GM12864 (cell line): ENCODE measurements at regions not wholly inside any gene's neighbourhood (a gene's known extent, or its start where the extent isn't known, plus 50 kb on each side); places are given as distances from the start of the nearest gene placed in this dataset.
A peak's percentile ranks its signal among the peaks of the same experiment; 100 is the strongest.

Experiments
- DNase-seq: peaks from one replicate; pipeline ENCODE4 v3.0.0-alpha.2; 2011; ENCODE audit warnings: low read depth
- H3K4me3 ChIP-seq: 2 replicates; pipeline ENCODE4 v1.5.1; 2011; ENCODE audit warnings: mild to moderate bottlenecking, low read depth, low read length, control low read depth
- CTCF ChIP-seq: IDR thresholded peaks from 2 replicates; pipeline ENCODE4 v1.5.1; 2011; ENCODE audit warnings: low read depth, mild to moderate bottlenecking, moderate library complexity, low read length, control low read depth, inconsistent platforms; ENCODE audit errors: missing control alignments

GRCh38 chr12:58443273-58443980, 476.9 kb downstream of the LRIG3 start:
- TF ChIP-seq CTCF: peak; percentile 65
- no peak for DNase-seq
- H3K4me3 ChIP-seq: no peak overlapping the region

GRCh38 chr12:58443981-58444371, 476.3 kb downstream of the LRIG3 start:
- no peak for TF ChIP-seq CTCF
- DNase-seq: no peak
- no peak overlapping the region for H3K4me3 ChIP-seq

GRCh38 chr12:58450868-58451482, 469.3 kb downstream of the LRIG3 start:
- TF ChIP-seq CTCF: no peak

GRCh38 chr12:58452546-58452945, 467.8 kb downstream of the LRIG3 start:
- no peak overlapping the region for H3K4me3 ChIP-seq
- TF ChIP-seq CTCF: no peak
- no peak for DNase-seq

More at GRCh38 chr12:58450868-58451482, 469.3 kb downstream of the LRIG3 start:
- DNase-seq: no peak
- H3K4me3 ChIP-seq: no peak overlapping the region

- DNase-seq: no peak
- no peak for TF ChIP-seq CTCF
- no peak overlapping the region for H3K4me3 ChIP-seq
Measured at GRCh38 chr12:58453306-58453705, 467.0 kb downstream of the LRIG3 start.

GRCh38 chr12:58455136-58455535, 465.2 kb downstream of the LRIG3 start:
- no peak overlapping the region for H3K4me3 ChIP-seq
- no peak for TF ChIP-seq CTCF
- no peak for DNase-seq

- no peak for DNase-seq
- TF ChIP-seq CTCF: no peak
- H3K4me3 ChIP-seq: no peak overlapping the region
Measured at GRCh38 chr12:58458102-58458501, 462.2 kb downstream of the LRIG3 start.
